Left ventricle myocardium inferior (tissue), 1 donor: ENCODE measurements at regions not wholly inside any gene's neighbourhood (a gene's known extent, or its start where the extent isn't known, plus 50 kb on each side); places are given as distances from the start of the nearest gene placed in this dataset.

Experiments
- DNase-seq: peaks from one replicate; pipeline ENCODE4 v3.0.0-alpha.2; 2020
- H3K27ac ChIP-seq: fragments of 200-600 bp; replicated peaks from 2 replicates; pipeline ENCODE4 v1.8.0; 2021
- H3K27me3 ChIP-seq: fragments of 200-600 bp; 2 replicates; pipeline ENCODE4 v1.8.0; 2021; ENCODE audit warnings: low read depth
- H3K36me3 ChIP-seq: fragments of 200-600 bp; 2 replicates; pipeline ENCODE4 v1.8.0; 2021
- H3K4me1 ChIP-seq: fragments of 200-600 bp; 2 replicates; pipeline ENCODE4 v1.8.0; 2021
- H3K4me3 ChIP-seq: fragments of 200-600 bp; 2 replicates; pipeline ENCODE4 v1.8.0; 2021; ENCODE audit warnings: mild to moderate bottlenecking, moderate library complexity
- H3K9me3 ChIP-seq: fragments of 200-600 bp; replicated peaks from 2 replicates; pipeline ENCODE4 v1.8.0; 2021
- CTCF ChIP-seq: fragments of 200-600 bp; IDR thresholded peaks from 2 replicates; pipeline ENCODE4 v1.8.0; 2021; ENCODE audit warnings: antibody characterized with exemption, mild to moderate bottlenecking, borderline replicate concordance
- intact Hi-C: fragments of 100-400 bp; cut with micrococcal nuclease; formaldehyde crosslinking; loops from one replicate; pipeline ENCODE4 v1.11.0; 2022
- donor health status: DM: no; HTN: yes; CAD: no; lungs with severe emphysema.

- no peak overlapping the region for H3K4me3 ChIP-seq
- no peak for TF ChIP-seq CTCF
- H3K27ac ChIP-seq: no peak overlapping the region
- no peaks in the 10 kb centered on the region for H3K4me1 ChIP-seq
- H3K9me3 ChIP-seq: no peaks in the 10 kb centered on the region
- no peaks in the 10 kb centered on the region for H3K36me3 ChIP-seq
- DNase-seq: no peak
- intact Hi-C loops: no loop called here
- H3K27me3 ChIP-seq: no peaks in the 10 kb centered on the region
Measured at GRCh38 chr15:31540633-31541032, 214.0 kb downstream of the KLF13 start.

- no peak for DNase-seq
- intact Hi-C loops: no loop called here
- H3K27me3 ChIP-seq: no peaks in the 10 kb centered on the region
- no peaks in the 10 kb centered on the region for H3K36me3 ChIP-seq
- no peaks in the 10 kb centered on the region for H3K9me3 ChIP-seq
- no peak for TF ChIP-seq CTCF
- no peak overlapping the region for H3K4me3 ChIP-seq
- no peak overlapping the region for H3K27ac ChIP-seq
- no peaks in the 10 kb centered on the region for H3K4me1 ChIP-seq
Measured at GRCh38 chr15:31544361-31544760, 217.7 kb downstream of the KLF13 start.

DNA sequence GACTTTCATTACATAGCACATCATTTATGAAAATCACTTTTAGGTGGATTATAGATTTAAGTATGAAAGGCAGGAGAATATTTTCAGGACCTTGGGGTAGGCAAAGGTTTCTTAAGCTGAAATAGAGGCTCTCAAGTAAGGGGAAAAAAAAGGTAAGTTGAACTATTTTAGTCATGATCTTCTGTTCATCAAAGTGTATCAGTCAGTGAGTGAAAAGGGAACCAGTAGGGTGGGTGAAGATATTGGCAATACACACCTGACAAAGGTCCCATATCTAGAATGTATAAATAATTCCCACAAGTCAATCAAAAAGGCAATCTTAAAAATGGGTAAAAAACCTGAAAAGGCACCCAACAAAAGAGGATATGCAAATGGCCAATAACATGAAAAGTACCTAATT is 218.6 kb downstream of the KLF13 start:
- Histone ChIP-seq H3K36me3 (no peaks in the 10 kb centered on the region), H3K9me3 (no peaks in the 10 kb centered on the region), H3K4me1 (no peaks in the 10 kb centered on the region), H3K27me3 (no peaks in the 10 kb centered on the region), H3K27ac (no peak overlapping the region), H3K4me3 (no peak overlapping the region)
- TF ChIP-seq CTCF: no peak
- DNase-seq: no peak
- intact Hi-C loops: no loop called here

DNA sequence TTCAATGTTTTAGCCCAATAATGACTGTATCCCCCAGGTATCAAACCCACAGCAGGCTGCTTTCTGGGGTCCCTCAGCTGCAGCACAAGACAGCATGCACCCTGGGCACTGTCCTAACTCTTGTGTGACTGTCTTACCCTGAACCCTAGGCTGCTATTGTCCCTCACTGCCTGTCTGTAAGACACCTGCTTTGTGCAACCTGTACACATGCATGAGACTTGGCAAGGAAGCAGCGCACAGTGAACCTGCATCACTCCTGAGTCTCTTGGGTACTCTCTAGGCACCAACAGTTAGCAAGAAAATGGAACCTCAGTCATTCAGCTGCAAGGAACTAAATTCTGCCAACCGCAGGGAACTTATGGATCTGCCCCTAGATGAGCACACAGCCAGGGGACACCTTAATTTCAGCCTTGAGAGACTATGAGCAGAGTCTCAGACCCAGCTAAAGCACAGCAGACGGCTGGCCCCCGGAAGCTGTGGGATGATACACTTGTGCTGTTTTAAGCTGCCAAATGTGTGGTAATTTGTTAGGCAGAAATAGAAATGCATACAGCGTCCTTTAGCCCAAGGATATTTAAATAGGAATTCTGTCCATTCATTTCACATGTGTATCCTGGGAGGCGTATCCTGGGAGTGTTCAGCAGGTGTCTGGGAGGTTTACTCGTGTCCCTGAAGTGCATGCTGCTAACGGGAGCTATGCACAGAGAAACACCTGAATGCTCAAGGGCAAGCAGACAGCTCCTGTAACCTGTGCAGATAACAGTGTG is 223.8 kb downstream of the KLF13 start:
- Histone ChIP-seq H3K27ac (no peak overlapping the region), H3K4me1 (peaks cover 14% of the 10 kb centered on the region), H3K36me3 (no peaks in the 10 kb centered on the region), H3K9me3 (no peaks in the 10 kb centered on the region), H3K27me3 (no peaks in the 10 kb centered on the region), H3K4me3 (no peak overlapping the region)
- no peak for TF ChIP-seq CTCF
- DNase-seq: no peak
- intact Hi-C loops: no loop called here

DNA sequence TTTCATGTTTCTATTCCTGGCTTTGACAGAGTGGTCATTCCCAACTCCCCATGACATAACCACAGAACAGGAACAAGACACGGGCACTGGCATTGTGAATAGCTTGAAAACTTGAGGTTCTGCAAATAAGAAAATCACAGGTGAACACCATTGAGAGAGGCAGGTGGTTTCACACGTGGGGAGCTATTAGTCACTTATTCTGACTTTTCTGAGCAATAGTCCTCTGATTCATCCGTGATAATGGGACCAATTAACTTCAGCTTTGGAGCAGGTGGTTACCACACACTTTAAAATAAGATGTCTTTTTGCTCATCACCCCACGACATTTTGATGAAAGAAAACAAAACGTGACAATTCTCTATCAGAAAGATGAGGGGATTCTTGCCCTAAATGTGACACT is 224.7 kb downstream of the KLF13 start:
- Histone ChIP-seq H3K4me3 (no peak overlapping the region), H3K9me3 (no peaks in the 10 kb centered on the region), H3K36me3 (no peaks in the 10 kb centered on the region), H3K4me1 (peaks cover 22% of the 10 kb centered on the region), H3K27me3 (no peaks in the 10 kb centered on the region), H3K27ac (no peak overlapping the region)
- TF ChIP-seq CTCF: no peak
- no peak for DNase-seq
- intact Hi-C loops: no loop called here
